ENCODE measurements at regions not wholly inside any gene's neighbourhood (a gene's known extent, or its start where the extent isn't known, plus 50 kb on each side); places are given as distances from the start of the nearest gene placed in this dataset.

DNA sequence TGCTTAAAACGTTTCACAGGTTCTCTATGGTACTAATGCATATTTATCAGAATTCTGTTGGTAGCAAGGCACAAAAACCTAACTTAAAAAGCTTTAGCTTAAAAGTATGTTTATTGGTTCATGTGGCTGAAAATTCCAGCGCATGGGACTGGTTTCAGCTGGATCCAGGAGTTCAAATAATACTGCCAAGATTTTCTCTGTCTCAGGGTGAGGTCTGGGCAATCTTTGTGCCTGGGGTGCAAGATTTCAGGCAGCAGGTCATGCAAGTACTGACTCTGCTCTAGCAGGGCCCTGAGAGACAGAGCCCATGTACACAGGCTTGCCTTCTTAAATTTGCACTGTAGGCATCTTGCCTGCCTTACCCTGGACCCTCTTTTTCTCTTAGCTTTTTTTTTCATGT lies 134.2 kb upstream of the GAS1 start (continued):
- TF ChIP-seq ZNF114 (CRISPR knock-in tag; IDR thresholded peaks at IDR 0.05): no peak
- no peak for TF ChIP-seq ZNF331 (CRISPR knock-in tag; IDR thresholded peaks at IDR 0.05; ENCODE audit: low read depth)
- no peak for TF ChIP-seq JUNB (IDR thresholded peaks at IDR 0.05; ENCODE audit: unreplicated experiment)
- no peak for TF ChIP-seq POLR2AphosphoS5 (IDR thresholded peaks at IDR 0.05; ENCODE audit: low read depth)
- no peak for TF ChIP-seq NANOG (IDR thresholded peaks at IDR 0.05; ENCODE audit: borderline replicate concordance)

DNA sequence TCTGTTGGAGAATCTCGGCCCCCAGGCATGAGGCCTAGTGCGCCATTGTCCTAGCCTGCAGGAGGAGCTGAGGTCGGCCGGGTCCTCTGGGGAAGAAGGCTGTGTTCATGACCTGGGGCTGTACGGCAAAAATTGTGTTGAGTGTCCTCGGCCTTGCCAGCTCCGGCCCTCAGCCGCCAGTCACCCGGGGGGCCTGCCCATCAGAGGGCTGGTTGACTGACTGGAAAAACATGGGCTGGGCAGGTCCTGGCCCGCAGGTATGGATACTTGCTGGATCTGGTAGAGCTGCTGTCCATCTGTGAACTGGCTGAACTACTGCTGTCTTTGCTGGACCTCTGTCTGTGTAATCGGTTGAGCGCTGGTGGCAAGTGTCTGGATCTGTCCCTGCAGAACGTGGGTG lies 136.7 kb upstream of the GAS1 start:
- Histone ChIP-seq H3K79me2 (replicated peaks; ENCODE audit: insufficient read depth) (no peaks in the 10 kb centered on the region), H3K4me1 (ENCODE audit: insufficient read depth) (no peaks in the 10 kb centered on the region), H3K27me3 (ENCODE audit: insufficient read depth) (no peaks in the 10 kb centered on the region), H3F3A (replicated peaks; ENCODE audit: low read depth) (no peaks in the 10 kb centered on the region), H4K20me1 (replicated peaks; ENCODE audit: insufficient read depth) (no peaks in the 10 kb centered on the region), H3K4me2 (no peak overlapping the region), H3K27ac (ENCODE audit: low read depth) (no peak overlapping the region), H3K36me3 (ENCODE audit: insufficient read depth) (no peaks in the 10 kb centered on the region), H3K4me3 (no peak overlapping the region), H3K9me2 (ENCODE audit: insufficient read depth) (no peaks in the 10 kb centered on the region), H2AFZ (no peak overlapping the region)
- Mint-ChIP-seq H3K36me3 (ENCODE audit: low read depth) (no peaks in the 10 kb centered on the region; the same call in 2 of the 3 replicates), H3K27me3 (ENCODE audit: insufficient read depth, low read depth, poor library complexity) (no peaks in the 10 kb centered on the region), H3K27ac (no peak overlapping the region), H3K4me3 (no peak overlapping the region), H3K9me3 (peaks cover 15% of the 10 kb centered on the region), H3K4me1 (no peaks in the 10 kb centered on the region; the same call in 2 of the 3 replicates)
- ATAC-seq (no peak), DNase-seq (ENCODE audit: low spot score) (no peak)
- TF ChIP-seq EZH2 (IDR thresholded peaks at IDR 0.05; ENCODE audit: low read depth, unreplicated experiment) (no peak), ZNF331 (CRISPR knock-in tag; IDR thresholded peaks at IDR 0.05; ENCODE audit: low read depth) (no peak)

GRCh38 chr9:87084407-87084806 lies 137.1 kb upstream of the GAS1 start:
- H3F3A ChIP-seq (replicated peaks; ENCODE audit: low read depth): no peaks in the 10 kb centered on the region
- Mint-ChIP-seq H3K4me3 (no peak overlapping the region), H3K4me1 (no peaks in the 10 kb centered on the region; the same call in 2 of the 3 replicates), H3K27ac (no peak overlapping the region), H3K36me3 (ENCODE audit: low read depth) (no peaks in the 10 kb centered on the region; the same call in 2 of the 3 replicates), H3K9me3 (peaks cover 13% of the 10 kb centered on the region), H3K27me3 (ENCODE audit: insufficient read depth, low read depth, poor library complexity) (no peaks in the 10 kb centered on the region)
- H3K4me2 ChIP-seq: no peak overlapping the region
- H3K36me3 ChIP-seq (ENCODE audit: insufficient read depth): no peaks in the 10 kb centered on the region
- H2AFZ ChIP-seq: no peak overlapping the region
- TF ChIP-seq EZH2phosphoT487 (IDR thresholded peaks at IDR 0.05; ENCODE audit: unreplicated experiment) (no peak), POLR2AphosphoS5 (IDR thresholded peaks at IDR 0.05; ENCODE audit: low read depth) (no peak), CTCF (conservative IDR thresholded peaks at IDR 0.05; ENCODE audit: low read depth in 2 of 2) (no peak), NANOG (IDR thresholded peaks at IDR 0.05; ENCODE audit: borderline replicate concordance) (no peak), ZNF331 (CRISPR knock-in tag; IDR thresholded peaks at IDR 0.05; ENCODE audit: low read depth) (no peak)
- TF ChIP-seq, protein P1, sequence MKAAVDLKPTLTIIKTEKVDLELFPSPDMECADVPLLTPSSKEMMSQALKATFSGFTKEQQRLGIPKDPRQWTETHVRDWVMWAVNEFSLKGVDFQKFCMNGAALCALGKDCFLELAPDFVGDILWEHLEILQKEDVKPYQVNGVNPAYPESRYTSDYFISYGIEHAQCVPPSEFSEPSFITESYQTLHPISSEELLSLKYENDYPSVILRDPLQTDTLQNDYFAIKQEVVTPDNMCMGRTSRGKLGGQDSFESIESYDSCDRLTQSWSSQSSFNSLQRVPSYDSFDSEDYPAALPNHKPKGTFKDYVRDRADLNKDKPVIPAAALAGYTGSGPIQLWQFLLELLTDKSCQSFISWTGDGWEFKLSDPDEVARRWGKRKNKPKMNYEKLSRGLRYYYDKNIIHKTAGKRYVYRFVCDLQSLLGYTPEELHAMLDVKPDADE (IDR thresholded peaks at IDR 0.05): no peak
- TF ChIP-seq, protein P2, sequence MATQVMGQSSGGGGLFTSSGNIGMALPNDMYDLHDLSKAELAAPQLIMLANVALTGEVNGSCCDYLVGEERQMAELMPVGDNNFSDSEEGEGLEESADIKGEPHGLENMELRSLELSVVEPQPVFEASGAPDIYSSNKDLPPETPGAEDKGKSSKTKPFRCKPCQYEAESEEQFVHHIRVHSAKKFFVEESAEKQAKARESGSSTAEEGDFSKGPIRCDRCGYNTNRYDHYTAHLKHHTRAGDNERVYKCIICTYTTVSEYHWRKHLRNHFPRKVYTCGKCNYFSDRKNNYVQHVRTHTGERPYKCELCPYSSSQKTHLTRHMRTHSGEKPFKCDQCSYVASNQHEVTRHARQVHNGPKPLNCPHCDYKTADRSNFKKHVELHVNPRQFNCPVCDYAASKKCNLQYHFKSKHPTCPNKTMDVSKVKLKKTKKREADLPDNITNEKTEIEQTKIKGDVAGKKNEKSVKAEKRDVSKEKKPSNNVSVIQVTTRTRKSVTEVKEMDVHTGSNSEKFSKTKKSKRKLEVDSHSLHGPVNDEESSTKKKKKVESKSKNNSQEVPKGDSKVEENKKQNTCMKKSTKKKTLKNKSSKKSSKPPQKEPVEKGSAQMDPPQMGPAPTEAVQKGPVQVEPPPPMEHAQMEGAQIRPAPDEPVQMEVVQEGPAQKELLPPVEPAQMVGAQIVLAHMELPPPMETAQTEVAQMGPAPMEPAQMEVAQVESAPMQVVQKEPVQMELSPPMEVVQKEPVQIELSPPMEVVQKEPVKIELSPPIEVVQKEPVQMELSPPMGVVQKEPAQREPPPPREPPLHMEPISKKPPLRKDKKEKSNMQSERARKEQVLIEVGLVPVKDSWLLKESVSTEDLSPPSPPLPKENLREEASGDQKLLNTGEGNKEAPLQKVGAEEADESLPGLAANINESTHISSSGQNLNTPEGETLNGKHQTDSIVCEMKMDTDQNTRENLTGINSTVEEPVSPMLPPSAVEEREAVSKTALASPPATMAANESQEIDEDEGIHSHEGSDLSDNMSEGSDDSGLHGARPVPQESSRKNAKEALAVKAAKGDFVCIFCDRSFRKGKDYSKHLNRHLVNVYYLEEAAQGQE (IDR thresholded peaks at IDR 0.05; ENCODE audit: unreplicated experiment): no peak
- no peaks in the 10 kb centered on the region for H3K79me2 ChIP-seq (replicated peaks; ENCODE audit: insufficient read depth)
- no peaks in the 10 kb centered on the region for H3K4me1 ChIP-seq (ENCODE audit: insufficient read depth)
- H3K27me3 ChIP-seq (ENCODE audit: insufficient read depth): no peaks in the 10 kb centered on the region
- H4K20me1 ChIP-seq (replicated peaks; ENCODE audit: insufficient read depth): no peaks in the 10 kb centered on the region
- H3K4me3 ChIP-seq: no peak overlapping the region
- no peaks in the 10 kb centered on the region for H3K9me2 ChIP-seq (ENCODE audit: insufficient read depth)
- no peak for DNase-seq (ENCODE audit: low spot score)
- no peak overlapping the region for H3K27ac ChIP-seq (ENCODE audit: low read depth)
- ATAC-seq: no peak
